Neural crest cell (in vitro differentiated cells): ENCODE measurements at regions not wholly inside any gene's neighbourhood (a gene's known extent, or its start where the extent isn't known, plus 50 kb on each side); places are given as distances from the start of the nearest gene placed in this dataset.

Experiments
- DNase-seq: peaks from one replicate; pipeline ENCODE4 v3.0.0; 2021; ENCODE audit warnings: low read depth, mixed read lengths, low spot score
- H3K27ac Mint-ChIP-seq: one replicate; pipeline ENCODE4 v1.8.0; 2021; ENCODE audit warnings: mild to moderate bottlenecking, mixed read lengths; ENCODE audit not compliant: unreplicated experiment
- H3K27me3 Mint-ChIP-seq: 2 replicates; pipeline ENCODE4 v1.8.0; 2021; ENCODE audit warnings: low read depth, mild to moderate bottlenecking, mixed read lengths
- H3K36me3 Mint-ChIP-seq: 2 replicates; pipeline ENCODE4 v1.8.0; 2021; ENCODE audit warnings: low read depth, mild to moderate bottlenecking, mixed read lengths
- H3K4me1 Mint-ChIP-seq: 2 replicates; pipeline ENCODE4 v1.8.0; 2021; ENCODE audit warnings: mixed read lengths
- H3K4me3 Mint-ChIP-seq: one replicate; pipeline ENCODE4 v1.8.0; 2021; ENCODE audit warnings: mild to moderate bottlenecking, mixed read lengths
- H3K9me3 Mint-ChIP-seq: 2 replicates; pipeline ENCODE4 v1.8.0; 2021; ENCODE audit warnings: mixed read lengths
- CTCF ChIP-seq: fragments of 200-600 bp; sonication (generic); conservative IDR thresholded peaks from 2 replicates; pipeline ENCODE4 v1.5.0; 2021; ENCODE audit warnings: antibody characterized with exemption, mild to moderate bottlenecking

DNA sequence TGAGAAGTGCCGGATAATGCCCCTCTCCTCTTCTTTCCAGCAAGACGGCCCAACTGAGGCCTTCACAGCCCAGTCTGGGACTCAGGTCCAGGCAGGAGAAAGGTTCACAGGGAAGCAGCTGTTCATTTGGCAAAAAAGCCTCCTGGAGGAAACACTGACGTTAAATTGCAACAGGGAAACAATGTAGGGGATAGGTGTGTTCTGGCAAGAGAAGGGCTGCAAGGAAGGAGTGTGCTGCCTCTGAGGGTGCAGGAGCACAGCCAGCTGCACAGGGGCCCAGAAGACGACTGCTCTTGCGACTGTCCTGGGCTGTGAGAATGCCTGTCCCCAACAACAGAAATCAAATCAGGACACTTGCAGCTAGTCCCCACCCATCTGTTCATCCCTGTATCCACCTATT, 70.6 kb upstream of the PMEPA1 start:
- H3K4me1 Mint-ChIP-seq, result no peaks in the 10 kb centered on the region
- H3K9me3 Mint-ChIP-seq, result peaks cover 4% of the 10 kb centered on the region
- no peak overlapping the region for H3K27ac Mint-ChIP-seq
- no peaks in the 10 kb centered on the region for H3K36me3 Mint-ChIP-seq
- peaks cover 26% of the 10 kb centered on the region for H3K27me3 Mint-ChIP-seq
- DNase-seq, result no peak
- H3K4me3 Mint-ChIP-seq, result no peak overlapping the region
- TF ChIP-seq CTCF, result no peak

GRCh38 chr20:57779401-57780003, 69.7 kb upstream of the PMEPA1 start:
- Mint-ChIP-seq H3K9me3 (peaks cover 4% of the 10 kb centered on the region), H3K27ac (no peak overlapping the region), H3K36me3 (no peaks in the 10 kb centered on the region), H3K4me1 (no peaks in the 10 kb centered on the region), H3K4me3 (no peak overlapping the region), H3K27me3 (peaks cover 26% of the 10 kb centered on the region)
- no peak for DNase-seq
- TF ChIP-seq CTCF, result no peak

- DNase-seq, result no peak
- Mint-ChIP-seq H3K27me3 (peaks cover 23% of the 10 kb centered on the region), H3K27ac (no peak overlapping the region), H3K9me3 (peaks cover 4% of the 10 kb centered on the region), H3K4me1 (no peaks in the 10 kb centered on the region), H3K4me3 (no peak overlapping the region), H3K36me3 (no peaks in the 10 kb centered on the region)
- no peak for TF ChIP-seq CTCF
Observed at GRCh38 chr20:57777911-57778310, 68.1 kb upstream of the PMEPA1 start.

DNA sequence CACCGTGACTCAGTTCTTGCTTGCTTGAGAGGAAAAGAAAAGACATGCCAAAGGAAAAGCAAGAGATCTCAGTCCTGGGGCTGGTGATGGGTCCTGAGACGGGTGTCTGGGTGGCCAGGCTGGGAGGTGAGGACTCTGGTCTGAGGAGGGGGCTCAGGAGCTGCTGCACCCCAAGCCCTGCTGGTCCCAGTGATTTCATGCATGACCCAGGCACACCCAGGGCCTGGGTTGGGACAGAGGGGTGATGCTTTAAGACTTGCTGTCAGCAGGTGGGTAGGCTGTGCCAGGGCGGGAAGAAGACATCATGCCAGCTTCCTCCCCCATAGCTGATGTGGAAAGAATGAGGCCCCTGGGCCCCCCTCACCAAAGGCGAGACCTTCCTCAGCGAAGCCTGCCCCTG, 65.1 kb upstream of the PMEPA1 start:
- no peak for TF ChIP-seq CTCF
- peaks cover 9% of the 10 kb centered on the region for H3K4me1 Mint-ChIP-seq
- H3K4me3 Mint-ChIP-seq, result no peak overlapping the region
- no peaks in the 10 kb centered on the region for H3K9me3 Mint-ChIP-seq
- peaks cover 24% of the 10 kb centered on the region for H3K27me3 Mint-ChIP-seq
- no peaks in the 10 kb centered on the region for H3K36me3 Mint-ChIP-seq
- no peak for DNase-seq
- H3K27ac Mint-ChIP-seq, result no peak overlapping the region

GRCh38 chr20:57774111-57774880, 64.5 kb upstream of the PMEPA1 start:
- H3K9me3 Mint-ChIP-seq, result no peaks in the 10 kb centered on the region
- H3K27ac Mint-ChIP-seq, result no peak overlapping the region
- H3K4me3 Mint-ChIP-seq, result no peak overlapping the region
- no peak for DNase-seq
- peaks cover 24% of the 10 kb centered on the region for H3K27me3 Mint-ChIP-seq
- no peaks in the 10 kb centered on the region for H3K36me3 Mint-ChIP-seq
- TF ChIP-seq CTCF, result no peak
- peaks cover 15% of the 10 kb centered on the region for H3K4me1 Mint-ChIP-seq
